ENCODE measurements at regions not wholly inside any gene's neighbourhood (a gene's known extent, or its start where the extent isn't known, plus 50 kb on each side); places are given as distances from the start of the nearest gene placed in this dataset.

DNA sequence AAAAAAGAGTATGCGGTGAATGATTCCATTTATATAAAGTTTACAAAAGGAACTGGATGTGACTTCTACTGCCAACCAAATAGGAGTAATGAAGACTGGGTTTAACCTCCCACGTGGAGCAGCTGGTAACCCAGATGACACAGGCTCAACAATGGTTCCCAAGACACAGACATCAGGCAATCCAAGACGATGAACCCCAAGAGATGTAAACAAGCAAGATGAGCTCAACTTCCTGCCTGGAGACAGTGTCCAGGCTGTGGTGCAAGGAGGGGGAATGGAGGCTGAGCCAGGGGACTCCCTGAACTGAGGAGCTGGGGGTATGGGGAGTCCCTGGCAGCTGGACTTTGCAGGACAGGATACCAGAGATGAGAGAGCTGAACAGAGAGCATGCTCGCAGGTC, 104.7 kb downstream of the LITAF start:
- in situ Hi-C loops (cut with MboI): no loop called here
- Histone ChIP-seq H3K27me3 (replicated peaks in 1 of 2; ENCODE audit: control insufficient read depth in 2 of 2, insufficient read depth in 2 of 2, low read length in 1 of 2) (no peaks in the 10 kb centered on the region), H4K20me1 (ENCODE audit: control insufficient read depth, insufficient read depth) (no peaks in the 10 kb centered on the region), H3K4me1 (ENCODE audit: control insufficient read depth, insufficient read depth, low read length) (no peaks in the 10 kb centered on the region), H3K4me3 (no peak overlapping the region), H3K4me2 (ENCODE audit: control insufficient read depth, insufficient read depth) (no peak overlapping the region), H3K27ac (ENCODE audit: control insufficient read depth, insufficient read depth) (no peak overlapping the region), H3K9me3 (replicated peaks; ENCODE audit: control insufficient read depth, insufficient read depth, low read length) (peaks cover 15% of the 10 kb centered on the region), H3K79me2 (ENCODE audit: control insufficient read depth, insufficient read depth, low read length) (no peaks in the 10 kb centered on the region), H3K36me3 (ENCODE audit: control insufficient read depth in 2 of 2, insufficient read depth in 2 of 2, low read length in 1 of 2) (no peaks in the 10 kb centered on the region), H3K9ac (ENCODE audit: control insufficient read depth, insufficient read depth, low read length) (no peak overlapping the region), H2AFZ (ENCODE audit: control insufficient read depth, low read depth, low read length) (no peak overlapping the region)
- ChIA-PET RAD21 (ENCODE audit: unreplicated experiment) (no interaction called here), SMC1A (ENCODE audit: uncharacterized antibody, unreplicated experiment) (no interaction called here), POLR2A (interaction anchor here (0.6 kb wide), 1 partner anchor 55 kb away, joined by 3 read pairs; no protein-coding TSS in a partner anchor), CTCF (interaction anchor here (1.2 kb wide), 1 partner anchor 35 kb away, joined by 3 read pairs; no protein-coding TSS in a partner anchor)
- 73% methylated on average over 4 of the region's 4 CpGs for WGBS (ENCODE audit: insufficient coverage, insufficient replicate concordance, low lambda C conversion rate, missing lambda C conversion rate)
- ATAC-seq (no peak), FAIRE-seq (no peak), DNase-seq (ENCODE audit: low read depth, low spot score) (no peak)
- no peak for TF ChIP-seq BACH1 (IDR thresholded peaks at IDR 0.05; ENCODE audit: borderline replicate concordance)
- no peak for TF ChIP-seq SIX5 (IDR thresholded peaks at IDR 0.05; ENCODE audit: low read depth, low read length, severe bottlenecking)
- TF ChIP-seq DPF2 (IDR thresholded peaks at IDR 0.05): no peak
- TF ChIP-seq, protein P1, sequence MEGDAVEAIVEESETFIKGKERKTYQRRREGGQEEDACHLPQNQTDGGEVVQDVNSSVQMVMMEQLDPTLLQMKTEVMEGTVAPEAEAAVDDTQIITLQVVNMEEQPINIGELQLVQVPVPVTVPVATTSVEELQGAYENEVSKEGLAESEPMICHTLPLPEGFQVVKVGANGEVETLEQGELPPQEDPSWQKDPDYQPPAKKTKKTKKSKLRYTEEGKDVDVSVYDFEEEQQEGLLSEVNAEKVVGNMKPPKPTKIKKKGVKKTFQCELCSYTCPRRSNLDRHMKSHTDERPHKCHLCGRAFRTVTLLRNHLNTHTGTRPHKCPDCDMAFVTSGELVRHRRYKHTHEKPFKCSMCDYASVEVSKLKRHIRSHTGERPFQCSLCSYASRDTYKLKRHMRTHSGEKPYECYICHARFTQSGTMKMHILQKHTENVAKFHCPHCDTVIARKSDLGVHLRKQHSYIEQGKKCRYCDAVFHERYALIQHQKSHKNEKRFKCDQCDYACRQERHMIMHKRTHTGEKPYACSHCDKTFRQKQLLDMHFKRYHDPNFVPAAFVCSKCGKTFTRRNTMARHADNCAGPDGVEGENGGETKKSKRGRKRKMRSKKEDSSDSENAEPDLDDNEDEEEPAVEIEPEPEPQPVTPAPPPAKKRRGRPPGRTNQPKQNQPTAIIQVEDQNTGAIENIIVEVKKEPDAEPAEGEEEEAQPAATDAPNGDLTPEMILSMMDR (IDR thresholded peaks at IDR 0.05 in 2 of 3, conservative IDR thresholded peaks at IDR 0.05 in 1 of 3; ENCODE audit: control insufficient read depth in 2 of 3, extremely low read depth in 1 of 3, insufficient read depth in 1 of 3, low read depth in 3 of 3, low read length in 3 of 3): no peak
- TF ChIP-seq CBX3 (IDR thresholded peaks at IDR 0.05; ENCODE audit: borderline replicate concordance, low read depth): no peak
- no peak for TF ChIP-seq SMC3 (IDR thresholded peaks at IDR 0.05; ENCODE audit: borderline replicate concordance, low read length)
- no peak for TF ChIP-seq TARDBP (IDR thresholded peaks at IDR 0.05; ENCODE audit: borderline replicate concordance)
- TF ChIP-seq TAF1 (IDR thresholded peaks at IDR 0.05; ENCODE audit: borderline replicate concordance, low read depth, low read length): no peak
- TF ChIP-seq, protein P2, sequence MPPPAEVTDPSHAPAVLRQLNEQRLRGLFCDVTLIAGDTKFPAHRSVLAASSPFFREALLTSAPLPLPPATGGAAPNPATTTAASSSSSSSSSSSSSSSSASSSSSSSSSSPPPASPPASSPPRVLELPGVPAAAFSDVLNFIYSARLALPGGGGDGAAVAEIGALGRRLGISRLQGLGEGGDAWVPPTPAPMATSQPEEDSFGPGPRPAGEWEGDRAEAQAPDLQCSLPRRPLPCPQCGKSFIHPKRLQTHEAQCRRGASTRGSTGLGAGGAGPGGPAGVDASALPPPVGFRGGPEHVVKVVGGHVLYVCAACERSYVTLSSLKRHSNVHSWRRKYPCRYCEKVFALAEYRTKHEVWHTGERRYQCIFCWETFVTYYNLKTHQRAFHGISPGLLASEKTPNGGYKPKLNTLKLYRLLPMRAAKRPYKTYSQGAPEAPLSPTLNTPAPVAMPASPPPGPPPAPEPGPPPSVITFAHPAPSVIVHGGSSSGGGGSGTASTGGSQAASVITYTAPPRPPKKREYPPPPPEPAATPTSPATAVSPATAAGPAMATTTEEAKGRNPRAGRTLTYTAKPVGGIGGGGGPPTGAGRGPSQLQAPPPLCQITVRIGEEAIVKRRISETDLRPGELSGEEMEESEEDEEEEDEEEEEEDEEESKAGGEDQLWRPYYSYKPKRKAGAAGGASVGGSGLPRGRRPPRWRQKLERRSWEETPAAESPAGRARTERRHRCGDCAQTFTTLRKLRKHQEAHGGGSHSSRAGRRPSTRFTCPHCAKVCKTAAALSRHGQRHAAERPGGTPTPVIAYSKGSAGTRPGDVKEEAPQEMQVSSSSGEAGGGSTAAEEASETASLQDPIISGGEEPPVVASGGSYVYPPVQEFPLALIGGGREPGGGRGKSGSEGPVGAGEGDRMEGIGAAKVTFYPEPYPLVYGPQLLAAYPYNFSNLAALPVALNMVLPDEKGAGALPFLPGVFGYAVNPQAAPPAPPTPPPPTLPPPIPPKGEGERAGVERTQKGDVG (CRISPR knock-in tag; IDR thresholded peaks at IDR 0.05): no peak
- no peak for TF ChIP-seq ZZZ3 (IDR thresholded peaks at IDR 0.05; ENCODE audit: control insufficient read depth, insufficient read length, low read depth)
- no peak for TF ChIP-seq POU2F2 (IDR thresholded peaks at IDR 0.05; ENCODE audit: borderline replicate concordance, low read depth, low read length)
- TF ChIP-seq RB1 (IDR thresholded peaks at IDR 0.05; ENCODE audit: borderline replicate concordance): no peak
- no peak for TF ChIP-seq TCF7 (IDR thresholded peaks at IDR 0.05; ENCODE audit: borderline replicate concordance)
- TF ChIP-seq SIN3A (IDR thresholded peaks at IDR 0.05; ENCODE audit: low read depth, low read length): no peak
- no peak for TF ChIP-seq NFYA (IDR thresholded peaks at IDR 0.05; ENCODE audit: borderline replicate concordance, low read depth, low read length)
- no peak for TF ChIP-seq CBFB (IDR thresholded peaks at IDR 0.05; ENCODE audit: low read depth)
- TF ChIP-seq SPI1 (IDR thresholded peaks at IDR 0.05; ENCODE audit: borderline replicate concordance, insufficient read depth, low read depth, low read length): no peak
- no peak for TF ChIP-seq FOXK2 (IDR thresholded peaks at IDR 0.05)
- BruUV-seq (replicated peaks): no TSS peak
- intact Hi-C loops (cut with micrococcal nuclease; ENCODE audit: unreplicated experiment): no loop called here

Measured in GM12878 (cell line).